ENCODE measurements at regions not wholly inside any gene's neighbourhood (a gene's known extent, or its start where the extent isn't known, plus 50 kb on each side); places are given as distances from the start of the nearest gene placed in this dataset.

DNA sequence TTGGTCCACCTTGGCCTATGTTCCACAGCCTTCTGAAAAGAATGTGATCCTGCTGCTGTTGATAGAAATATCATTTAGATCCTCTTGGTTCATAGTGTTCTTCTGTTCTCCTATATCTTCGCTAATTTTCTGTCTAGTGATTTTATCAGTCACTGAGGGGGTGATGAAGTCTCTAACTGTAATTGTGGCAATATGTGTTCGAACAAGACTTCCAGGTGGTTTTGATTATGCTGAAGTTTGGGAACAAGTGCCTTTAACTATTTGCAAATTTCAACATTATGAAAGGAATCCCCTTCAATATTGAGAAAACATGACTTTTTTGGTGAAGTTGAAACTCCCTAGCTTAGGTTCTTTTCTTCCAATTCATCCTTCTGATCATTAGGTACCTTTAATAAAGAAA, 140.4 kb downstream of the MTX2 start:
- TF ChIP-seq EP300 (IDR thresholded peaks at IDR 0.05) = no peak
- TF ChIP-seq, protein P1, sequence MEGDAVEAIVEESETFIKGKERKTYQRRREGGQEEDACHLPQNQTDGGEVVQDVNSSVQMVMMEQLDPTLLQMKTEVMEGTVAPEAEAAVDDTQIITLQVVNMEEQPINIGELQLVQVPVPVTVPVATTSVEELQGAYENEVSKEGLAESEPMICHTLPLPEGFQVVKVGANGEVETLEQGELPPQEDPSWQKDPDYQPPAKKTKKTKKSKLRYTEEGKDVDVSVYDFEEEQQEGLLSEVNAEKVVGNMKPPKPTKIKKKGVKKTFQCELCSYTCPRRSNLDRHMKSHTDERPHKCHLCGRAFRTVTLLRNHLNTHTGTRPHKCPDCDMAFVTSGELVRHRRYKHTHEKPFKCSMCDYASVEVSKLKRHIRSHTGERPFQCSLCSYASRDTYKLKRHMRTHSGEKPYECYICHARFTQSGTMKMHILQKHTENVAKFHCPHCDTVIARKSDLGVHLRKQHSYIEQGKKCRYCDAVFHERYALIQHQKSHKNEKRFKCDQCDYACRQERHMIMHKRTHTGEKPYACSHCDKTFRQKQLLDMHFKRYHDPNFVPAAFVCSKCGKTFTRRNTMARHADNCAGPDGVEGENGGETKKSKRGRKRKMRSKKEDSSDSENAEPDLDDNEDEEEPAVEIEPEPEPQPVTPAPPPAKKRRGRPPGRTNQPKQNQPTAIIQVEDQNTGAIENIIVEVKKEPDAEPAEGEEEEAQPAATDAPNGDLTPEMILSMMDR (IDR thresholded peaks at IDR 0.05) = no peak
- TF ChIP-seq POLR2A (IDR thresholded peaks at IDR 0.05) = no peak

All from stomach (tissue), 4 donors.